MCF 10A (cell line): ENCODE measurements at regions not wholly inside any gene's neighbourhood (a gene's known extent, or its start where the extent isn't known, plus 50 kb on each side); places are given as distances from the start of the nearest gene placed in this dataset.
A peak's percentile ranks its signal among the peaks of the same experiment; 100 is the strongest.
"Not testable (repeated sequence)": the region's sequence is repeated elsewhere in the genome, so short reads cannot be mapped to it uniquely, and the experiment has no call there.

Source experiments
- BruUV-seq: library from RNA; stranded (reverse); fragments of 400-500 nt; replicated peaks from 2 replicates; lab custom pipeline; 2021; lab: Mats Ljungman, UMichigan
- CTCF ChIA-PET: fragments of 300-600 bp; sonication (Branson Sonifier 250); formaldehyde crosslinking; extraction: SDS; loops from one replicate; lab custom pipeline; 2021; ENCODE audit warnings: antibody characterized with exemption, inconsistent platforms; lab: Yijun Ruan, JAX
- POLR2A ChIA-PET: fragments of 300-600, 350-650 bp; sonication (Branson Sonifier 250); formaldehyde crosslinking; extraction: SDS; loops from one replicate; lab custom pipeline; 2020; ENCODE audit warnings: antibody characterized with exemption, inconsistent platforms; lab: Yijun Ruan, JAX
- DNase-seq: peaks from one replicate; pipeline ENCODE4 v3.0.0-alpha.2; 2018; ENCODE audit not compliant: unreplicated experiment
- H3K27ac Mint-ChIP-seq: one replicate; pipeline ENCODE4 v1.8.0; 2022; ENCODE audit warnings: mild to moderate bottlenecking, low read depth, mixed read lengths; ENCODE audit not compliant: unreplicated experiment
- H3K27me3 Mint-ChIP-seq: one replicate; pipeline ENCODE4 v1.8.0; 2022; ENCODE audit warnings: mixed read lengths; ENCODE audit not compliant: insufficient read depth, unreplicated experiment
- H3K36me3 Mint-ChIP-seq: one replicate; pipeline ENCODE4 v1.8.0; 2022; ENCODE audit warnings: mild to moderate bottlenecking, moderate library complexity, mixed read lengths; ENCODE audit not compliant: insufficient read depth, unreplicated experiment
- H3K4me1 Mint-ChIP-seq: one replicate; pipeline ENCODE4 v1.8.0; 2022; ENCODE audit warnings: mixed read lengths; ENCODE audit not compliant: insufficient read depth, unreplicated experiment
- H3K4me3 Mint-ChIP-seq: one replicate; pipeline ENCODE4 v1.8.0; 2022; ENCODE audit warnings: mild to moderate bottlenecking, moderate library complexity, mixed read lengths; ENCODE audit not compliant: unreplicated experiment
- H3K9me3 Mint-ChIP-seq: one replicate; pipeline ENCODE4 v1.8.0; 2022; ENCODE audit warnings: mixed read lengths; ENCODE audit not compliant: unreplicated experiment
- CTCF ChIP-seq: fragments of 200-600 bp; IDR thresholded peaks from one replicate; pipeline ENCODE4 v1.8.0; 2022; ENCODE audit warnings: antibody characterized with exemption, mild to moderate bottlenecking; ENCODE audit not compliant: unreplicated experiment
- intact Hi-C: fragments of 100-400 bp; cut with micrococcal nuclease; formaldehyde crosslinking; loops from 2 replicates; pipeline ENCODE4 v1.14.1; 2022

DNA sequence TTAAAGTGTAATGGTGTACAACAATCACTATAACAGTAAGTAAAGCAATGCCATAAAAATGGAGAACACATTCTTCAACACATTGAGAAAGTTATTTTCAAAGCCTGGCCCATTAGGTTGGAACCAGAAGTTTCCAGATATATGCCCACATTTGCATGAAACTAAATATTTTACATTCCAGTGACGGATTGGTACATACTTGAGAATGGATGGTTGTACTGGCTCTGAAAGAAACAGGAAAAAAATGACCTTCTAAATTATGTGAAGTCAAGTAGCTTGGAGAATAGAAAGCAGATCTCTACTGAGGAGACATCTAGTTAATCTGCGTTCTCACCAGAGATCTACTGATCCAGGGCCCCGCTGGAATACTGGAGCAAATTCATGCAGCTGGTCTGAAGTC is 1037.0 kb downstream of the NR2F1-AS1 start:
- Mint-ChIP-seq H3K4me3 (no peak overlapping the region), H3K36me3 (no peaks in the 10 kb centered on the region), H3K9me3 (no peaks in the 10 kb centered on the region), H3K27ac (no peak overlapping the region), H3K4me1 (no peaks in the 10 kb centered on the region), H3K27me3 (no peaks in the 10 kb centered on the region)
- TF ChIP-seq CTCF: no peak
- no TSS peak for BruUV-seq
- ChIA-PET CTCF (interaction anchor here (0.8 kb wide), 1 partner anchor 1044 kb away, joined by 3 read pairs; no protein-coding TSS in a partner anchor), POLR2A (no interaction called here)
- intact Hi-C loops: no loop called here
- no peak for DNase-seq

DNA sequence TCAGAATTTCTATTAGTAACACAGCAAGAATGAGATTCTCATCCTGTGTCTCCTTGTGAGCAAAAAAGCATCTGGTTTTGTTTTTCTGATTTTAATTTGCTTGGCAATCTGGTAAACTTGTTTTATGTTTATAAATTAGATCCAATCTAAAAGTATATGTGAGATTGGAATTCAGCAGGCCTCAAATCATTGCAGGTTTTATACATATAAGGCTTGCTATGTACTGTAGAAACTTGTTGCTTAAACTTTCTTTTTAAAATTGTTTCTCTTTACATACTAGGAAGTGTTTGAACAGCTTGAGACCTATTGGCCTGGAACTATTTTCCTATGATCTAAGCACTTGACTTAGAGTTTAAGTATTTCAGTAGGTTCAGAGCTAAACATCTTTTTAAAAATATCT is 1037.8 kb downstream of the NR2F1-AS1 start:
- CTCF ChIA-PET: interaction anchor here (0.8 kb wide), 1 partner anchor 1044 kb away, joined by 3 read pairs; no protein-coding TSS in a partner anchor
- no peaks in the 10 kb centered on the region for H3K27me3 Mint-ChIP-seq
- H3K27ac Mint-ChIP-seq: no peak overlapping the region
- no TSS peak for BruUV-seq
- H3K4me1 Mint-ChIP-seq: no peaks in the 10 kb centered on the region
- intact Hi-C loops: no loop called here
- H3K36me3 Mint-ChIP-seq: no peaks in the 10 kb centered on the region
- no peaks in the 10 kb centered on the region for H3K9me3 Mint-ChIP-seq
- no peak overlapping the region for H3K4me3 Mint-ChIP-seq
- DNase-seq: no peak
- POLR2A ChIA-PET: no interaction called here
- TF ChIP-seq CTCF: no peak

DNA sequence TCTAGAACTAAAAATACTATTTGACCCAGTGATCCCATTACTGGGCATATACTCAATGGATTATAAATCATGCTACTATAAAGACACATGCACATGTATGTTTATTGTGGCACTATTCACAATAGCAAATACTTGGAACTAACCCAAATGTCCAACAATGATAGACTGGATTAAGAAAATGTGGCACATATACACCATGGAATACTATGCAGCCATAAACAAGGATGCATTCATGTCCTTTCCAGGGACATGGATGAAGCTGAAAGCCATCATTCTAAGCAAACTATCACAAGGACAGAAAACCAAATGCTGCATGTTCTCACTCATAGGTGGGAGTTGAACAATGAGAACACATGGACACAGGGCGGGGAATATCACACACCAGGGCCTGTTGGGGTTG is 1039.0 kb downstream of the NR2F1-AS1 start:
- intact Hi-C loops: not testable (repeated sequence)

GRCh38 chr5:92527311-92528078 is 1053.5 kb downstream of the NR2F1-AS1 start:
- Mint-ChIP-seq H3K4me3 (no peak overlapping the region), H3K9me3 (no peaks in the 10 kb centered on the region), H3K36me3 (no peaks in the 10 kb centered on the region), H3K27me3 (no peaks in the 10 kb centered on the region), H3K27ac (no peak overlapping the region), H3K4me1 (peaks cover 7% of the 10 kb centered on the region)
- DNase-seq: peak; percentile 4
- BruUV-seq: no TSS peak
- no peak for TF ChIP-seq CTCF
- ChIA-PET POLR2A (no interaction called here), CTCF (no interaction called here)
- intact Hi-C loops: no loop called here

More for the DNA sequence above, 1039.0 kb downstream of the NR2F1-AS1 start:
- CTCF ChIA-PET, H3K9me3 Mint-ChIP-seq, H3K36me3 Mint-ChIP-seq, POLR2A ChIA-PET, H3K4me3 Mint-ChIP-seq, BruUV-seq, DNase-seq, H3K4me1 Mint-ChIP-seq, H3K27me3 Mint-ChIP-seq, H3K27ac Mint-ChIP-seq: not testable (repeated sequence)
